OCI-LY3 (cell line): ENCODE measurements at regions not wholly inside any gene's neighbourhood (a gene's known extent, or its start where the extent isn't known, plus 50 kb on each side); places are given as distances from the start of the nearest gene placed in this dataset.

Experiments
- H2AFZ ChIP-seq: fragments of 200-600, 300-600 bp; shearing (Covaris generic); 2 replicates; pipeline ENCODE4 v1.6.0; 2014; ENCODE audit warnings: antibody characterized with exemption, low read depth, low read length
- H3K27ac ChIP-seq: fragments of 200-600, 300-600 bp; sonication (generic); 2 replicates; pipeline ENCODE4 v1.5.1; 2014; ENCODE audit warnings: mild to moderate bottlenecking, low read length, moderate library complexity, mixed read lengths
- H3K27me3 ChIP-seq: fragments of 200-600, 300-600 bp; sonication (generic); 2 replicates; pipeline ENCODE4 v1.6.1; 2014; ENCODE audit warnings: low read depth, low read length, mixed read lengths
- H3K36me3 ChIP-seq: fragments of 200-600, 300-600 bp; sonication (generic); replicated peaks from 2 replicates; pipeline ENCODE3; 2014; ENCODE audit warnings: low read depth, low read length, mixed read lengths
- H3K4me1 ChIP-seq: fragments of 300-600, 200-600 bp; sonication (generic); 2 replicates; pipeline ENCODE4 v1.6.1; 2014; ENCODE audit warnings: low read length, mixed read lengths
- H3K4me2 ChIP-seq: fragments of 200-600, 300-600 bp; sonication (generic); 2 replicates; pipeline ENCODE4 v1.6.1; 2014; ENCODE audit warnings: low read length, mixed read lengths
- H3K4me3 ChIP-seq: fragments of 300-600, 200-600 bp; sonication (generic); 2 replicates; pipeline ENCODE4 v1.5.1; 2014; ENCODE audit warnings: antibody characterized with exemption, mild to moderate bottlenecking, low read length, moderate library complexity
- H3K79me2 ChIP-seq: fragments of 300-600, 200-600 bp; shearing (Covaris generic); 2 replicates; pipeline ENCODE4 v1.6.1; 2014; ENCODE audit warnings: mild to moderate bottlenecking, low read length, mixed read lengths
- H3K9ac ChIP-seq: fragments of 300-600, 200-600 bp; shearing (Covaris generic); 2 replicates; pipeline ENCODE4 v1.6.0; 2014; ENCODE audit warnings: mild to moderate bottlenecking, low read length, moderate library complexity
- H3K9me3 ChIP-seq: fragments of 200-600, 300-600 bp; shearing (Covaris generic); 2 replicates; pipeline ENCODE4 v1.6.1; 2014; ENCODE audit warnings: low read length, mixed read lengths; ENCODE audit not compliant: insufficient read depth
- H4K20me1 ChIP-seq: fragments of 200-600, 300-600 bp; sonication (generic); 2 replicates; pipeline ENCODE4 v1.6.1; 2016; ENCODE audit warnings: low read length, mixed read lengths; ENCODE audit not compliant: insufficient read depth
- EZH2phosphoT487 ChIP-seq: fragments of 200-600 bp; shearing (Covaris generic); IDR thresholded peaks from 2 replicates; pipeline ENCODE4 v1.6.1; 2018; ENCODE audit warnings: antibody characterized with exemption, mixed run types, low read depth
- TF ChIP-seq, protein P1 (sequence below): fragments of 200-600, 300-600 bp; sonication (generic); IDR thresholded peaks from 2 replicates; pipeline ENCODE4 v1.5.1; 2014; ENCODE audit warnings: antibody characterized with exemption, low read length, low read depth

DNA sequence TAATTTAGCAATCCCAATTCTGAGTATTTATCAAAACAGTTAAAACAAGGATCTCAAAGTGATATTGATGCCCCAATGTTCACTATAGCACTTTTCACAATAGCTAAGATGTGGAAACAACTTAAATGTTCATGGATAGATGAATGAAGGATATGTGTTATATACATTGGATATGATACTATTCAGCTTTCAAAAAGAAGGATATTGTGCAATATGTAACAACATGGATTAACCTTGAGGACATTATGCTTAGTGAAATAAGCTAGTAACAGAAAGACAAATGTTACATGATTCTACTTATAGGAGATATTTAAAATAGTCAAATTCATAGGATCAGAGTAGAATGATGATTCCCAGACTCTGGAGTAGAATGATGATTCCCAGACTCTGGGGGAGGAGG lies 78.0 kb downstream of the INSIG2 start:
- no peaks in the 10 kb centered on the region for H4K20me1 ChIP-seq
- H3K9ac ChIP-seq: no peak overlapping the region
- no peaks in the 10 kb centered on the region for H3K4me1 ChIP-seq
- peaks cover 2% of the 10 kb centered on the region for H3K36me3 ChIP-seq
- H3K4me3 ChIP-seq: no peak overlapping the region
- no peak overlapping the region for H2AFZ ChIP-seq
- no peaks in the 10 kb centered on the region for H3K27me3 ChIP-seq
- H3K4me2 ChIP-seq: no peak overlapping the region
- TF ChIP-seq, protein P1, sequence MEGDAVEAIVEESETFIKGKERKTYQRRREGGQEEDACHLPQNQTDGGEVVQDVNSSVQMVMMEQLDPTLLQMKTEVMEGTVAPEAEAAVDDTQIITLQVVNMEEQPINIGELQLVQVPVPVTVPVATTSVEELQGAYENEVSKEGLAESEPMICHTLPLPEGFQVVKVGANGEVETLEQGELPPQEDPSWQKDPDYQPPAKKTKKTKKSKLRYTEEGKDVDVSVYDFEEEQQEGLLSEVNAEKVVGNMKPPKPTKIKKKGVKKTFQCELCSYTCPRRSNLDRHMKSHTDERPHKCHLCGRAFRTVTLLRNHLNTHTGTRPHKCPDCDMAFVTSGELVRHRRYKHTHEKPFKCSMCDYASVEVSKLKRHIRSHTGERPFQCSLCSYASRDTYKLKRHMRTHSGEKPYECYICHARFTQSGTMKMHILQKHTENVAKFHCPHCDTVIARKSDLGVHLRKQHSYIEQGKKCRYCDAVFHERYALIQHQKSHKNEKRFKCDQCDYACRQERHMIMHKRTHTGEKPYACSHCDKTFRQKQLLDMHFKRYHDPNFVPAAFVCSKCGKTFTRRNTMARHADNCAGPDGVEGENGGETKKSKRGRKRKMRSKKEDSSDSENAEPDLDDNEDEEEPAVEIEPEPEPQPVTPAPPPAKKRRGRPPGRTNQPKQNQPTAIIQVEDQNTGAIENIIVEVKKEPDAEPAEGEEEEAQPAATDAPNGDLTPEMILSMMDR: no peak
- no peak for TF ChIP-seq EZH2phosphoT487
- H3K27ac ChIP-seq: no peak overlapping the region
- H3K9me3 ChIP-seq: no peaks in the 10 kb centered on the region
- no peaks in the 10 kb centered on the region for H3K79me2 ChIP-seq

DNA sequence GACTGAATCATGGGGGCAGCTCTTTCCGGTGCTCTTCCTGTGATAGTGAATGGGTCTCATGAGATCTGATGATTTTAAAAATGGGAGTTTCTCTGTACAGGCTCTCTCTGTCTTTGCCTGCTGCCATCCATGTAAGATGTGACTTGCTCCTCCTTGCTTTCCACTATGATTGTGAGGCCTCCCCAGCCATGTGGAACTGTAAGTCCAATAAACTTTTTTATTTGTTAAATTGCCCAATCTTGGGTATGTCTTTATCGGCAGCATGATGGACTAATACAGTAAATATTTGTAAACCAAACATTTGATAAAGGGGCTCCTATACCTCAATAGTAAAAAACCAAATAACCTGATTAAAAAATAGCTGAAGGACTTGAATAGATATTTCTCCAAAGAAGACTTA lies 77.3 kb downstream of the INSIG2 start:
- Histone ChIP-seq H3K4me2 (no peak overlapping the region), H3K4me3 (no peak overlapping the region), H3K27me3 (no peaks in the 10 kb centered on the region), H4K20me1 (no peaks in the 10 kb centered on the region), H3K27ac (no peak overlapping the region), H3K9ac (no peak overlapping the region), H3K79me2 (no peaks in the 10 kb centered on the region), H3K9me3 (no peaks in the 10 kb centered on the region), H3K36me3 (peaks cover 2% of the 10 kb centered on the region), H2AFZ (no peak overlapping the region), H3K4me1 (no peaks in the 10 kb centered on the region)
- TF ChIP-seq, protein P1: no peak
- no peak for TF ChIP-seq EZH2phosphoT487
